HG03571 (cell line): ENCODE measurements at regions not wholly inside any gene's neighbourhood (a gene's known extent, or its start where the extent isn't known, plus 50 kb on each side); places are given as distances from the start of the nearest gene placed in this dataset.
"Not testable (repeated sequence)": the region's sequence is repeated elsewhere in the genome, so short reads cannot be mapped to it uniquely, and the experiment has no call there.

Experiments
- ATAC-seq: cut with Tn5 transposase; IDR thresholded peaks from one replicate; pipeline ENCODE4 v1.9.1; 2021; ENCODE audit not compliant: unreplicated experiment

DNA sequence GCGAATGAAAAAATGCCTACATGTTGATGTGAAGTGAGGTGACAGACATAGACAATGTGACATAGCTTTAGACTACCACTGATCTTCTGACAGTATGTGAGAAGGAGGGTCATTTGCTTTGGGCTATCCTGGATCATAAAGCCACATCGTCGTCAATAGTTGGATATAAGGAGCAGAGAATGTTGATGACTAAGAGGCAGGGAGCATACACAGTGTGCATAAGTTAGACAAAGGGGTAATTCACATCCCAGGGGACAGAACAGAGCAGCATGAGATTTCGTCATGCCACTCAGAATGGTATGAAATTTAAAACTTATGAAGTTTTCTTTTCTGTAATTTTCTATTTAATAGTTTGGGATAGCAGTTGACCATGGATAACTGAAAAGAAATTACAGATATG, 403.2 kb downstream of the DSC3 start:
- ATAC-seq = no peak

DNA sequence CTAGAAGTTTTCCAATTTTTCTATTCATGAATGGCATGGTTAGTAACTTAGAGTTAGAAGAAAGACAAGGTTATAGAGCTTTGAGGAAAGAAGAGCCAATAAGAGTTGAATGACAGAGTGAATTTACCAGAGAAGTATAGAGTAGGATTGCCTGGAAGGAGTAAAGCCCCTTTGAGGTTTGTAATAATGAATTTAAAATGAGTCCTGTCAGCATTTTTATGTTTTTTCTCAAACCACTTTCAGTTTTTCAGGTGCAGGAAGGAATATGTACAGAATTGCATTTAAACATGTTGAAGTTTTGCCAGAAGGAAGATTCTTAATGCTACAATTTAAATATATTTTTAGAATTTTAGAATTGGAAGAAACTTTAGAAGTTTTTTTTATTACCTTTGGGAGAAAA, 408.3 kb downstream of the DSC3 start:
- no peak for ATAC-seq

DNA sequence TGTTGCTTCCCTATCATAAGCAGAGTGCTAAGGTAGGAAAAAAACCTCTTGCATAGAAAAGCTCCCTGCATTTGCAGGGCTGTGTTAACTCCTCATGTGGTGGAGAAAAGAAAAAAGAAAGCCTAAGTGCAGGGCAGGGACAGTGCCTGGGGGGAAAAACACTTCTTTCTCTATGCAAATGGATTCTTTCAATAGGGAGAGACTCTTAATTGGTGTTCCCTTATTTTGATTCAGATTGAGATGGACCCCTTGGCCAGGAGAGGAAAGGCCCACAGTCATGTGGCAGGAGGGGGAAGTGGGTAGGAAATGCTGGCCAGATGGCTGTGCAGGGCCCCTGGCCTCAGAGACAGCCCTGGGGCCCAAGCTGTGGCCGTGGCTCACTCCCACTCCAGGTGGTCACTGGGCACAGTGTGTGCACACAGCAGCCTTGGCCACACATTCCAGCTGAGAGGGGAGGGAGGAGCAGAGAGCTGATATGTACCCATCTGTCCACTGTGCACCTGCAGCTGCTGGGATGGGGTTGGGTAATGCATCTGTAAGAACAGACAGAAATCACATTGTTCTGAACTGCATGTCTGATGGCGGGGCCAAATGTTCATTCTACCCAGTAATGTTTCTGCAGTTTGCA, 410.4 kb downstream of the DSC3 start:
- ATAC-seq = no peak

DNA sequence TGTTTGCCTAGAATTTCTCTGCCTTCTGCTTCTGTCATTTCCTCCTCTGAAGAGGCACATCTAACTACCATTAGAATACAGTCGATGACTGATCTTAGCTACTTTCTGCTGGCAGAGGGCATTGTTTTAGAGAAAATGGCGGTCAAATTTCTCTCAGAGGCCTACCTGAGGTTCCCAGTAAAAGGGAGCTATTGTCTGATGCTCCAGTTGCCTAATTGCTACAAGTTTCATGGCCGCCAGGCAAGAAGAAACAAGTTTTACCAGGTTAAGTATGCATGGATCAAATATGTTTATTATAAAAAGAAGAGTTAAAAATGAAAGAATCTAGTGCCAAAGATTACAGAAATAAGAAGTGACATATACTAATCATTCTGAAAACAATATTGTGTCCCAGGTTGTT, 416.6 kb downstream of the DSC3 start:
- ATAC-seq = no peak

DNA sequence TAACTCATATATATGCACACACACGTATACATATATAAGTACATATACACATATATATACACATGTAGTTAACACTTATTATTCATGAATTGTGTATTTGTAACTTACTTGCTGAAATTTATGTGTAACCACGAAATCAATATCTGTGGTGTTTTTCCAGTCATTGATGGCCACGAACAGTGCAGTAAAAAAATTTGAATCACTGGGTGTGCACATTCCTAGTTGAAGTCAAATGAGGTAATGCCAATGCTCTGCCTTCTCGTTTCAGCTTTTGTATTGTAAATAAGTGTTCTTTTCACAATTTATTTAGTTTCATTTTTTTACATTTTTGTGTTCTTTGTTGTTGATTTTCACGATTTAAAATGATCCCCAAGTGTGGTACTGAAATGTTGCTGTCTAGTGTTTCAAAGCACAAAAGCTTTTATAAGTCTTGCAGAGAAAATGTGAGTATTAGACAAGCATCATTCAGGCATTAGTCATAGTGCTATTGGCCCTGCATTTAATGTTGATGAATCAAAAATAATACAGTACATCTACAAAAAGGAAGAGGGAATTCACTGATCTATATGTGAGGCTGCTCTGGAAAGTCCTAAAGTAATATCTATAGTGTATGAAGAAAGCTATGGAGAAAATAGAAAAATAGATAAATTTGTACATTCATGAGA, 419.0 kb downstream of the DSC3 start:
- no peak for ATAC-seq

DNA sequence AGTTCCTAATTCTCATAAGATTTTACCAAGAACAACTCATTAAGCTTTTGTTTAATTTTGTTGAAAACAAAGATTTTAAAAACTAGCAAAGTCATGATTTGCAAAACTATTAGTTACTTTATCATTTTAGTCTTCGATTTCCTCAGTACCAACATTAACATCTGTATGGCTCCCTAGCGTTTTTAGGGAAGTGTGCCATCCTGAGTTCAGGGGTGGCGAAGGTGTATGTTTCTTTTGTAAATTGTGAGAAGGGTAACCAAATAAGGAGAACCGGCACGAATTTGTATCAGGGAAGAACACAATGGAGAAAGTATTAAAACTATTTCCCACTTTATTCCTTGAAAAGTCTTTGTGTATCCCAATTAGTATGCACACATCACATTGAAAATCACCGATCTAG, 419.9 kb downstream of the DSC3 start:
- ATAC-seq = no peak

DNA sequence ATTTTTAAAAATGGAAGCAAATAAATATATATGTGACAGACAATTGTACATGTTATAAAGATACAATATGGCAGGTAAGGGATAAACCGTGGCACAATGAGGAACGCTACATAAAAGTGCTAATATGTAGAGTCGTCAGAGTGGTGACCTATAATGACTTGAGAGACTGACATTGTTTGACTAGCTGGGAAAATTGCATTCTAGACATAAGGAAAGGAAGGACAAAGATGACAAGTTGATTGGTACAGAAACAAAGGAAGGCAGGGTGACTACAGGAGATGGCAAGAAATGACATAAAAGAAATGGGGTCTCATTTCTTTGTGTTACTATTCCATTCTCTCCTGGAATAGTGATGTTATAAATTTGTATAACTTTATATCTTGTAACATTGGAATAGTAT, 420.4 kb downstream of the DSC3 start:
- ATAC-seq = no peak

DNA sequence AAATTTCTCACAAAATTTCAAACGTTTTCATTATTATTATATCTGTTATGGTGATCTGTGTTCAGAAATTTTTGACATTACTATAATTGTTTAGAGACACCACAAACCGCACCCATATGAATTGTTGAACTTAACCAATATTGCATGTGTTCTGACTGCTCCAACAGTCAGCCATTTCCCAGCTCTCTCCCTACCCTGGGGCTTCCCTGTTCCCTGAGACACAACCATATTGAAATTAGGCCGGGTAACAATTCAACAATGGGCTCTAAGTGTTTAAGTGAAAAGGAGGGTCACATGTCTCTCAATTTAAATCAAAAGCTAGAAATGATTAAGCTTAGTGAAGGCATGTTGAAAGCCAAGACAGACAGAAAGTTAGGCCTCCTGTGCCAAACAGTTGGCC, 424.0 kb downstream of the DSC3 start:
- no peak for ATAC-seq

DNA sequence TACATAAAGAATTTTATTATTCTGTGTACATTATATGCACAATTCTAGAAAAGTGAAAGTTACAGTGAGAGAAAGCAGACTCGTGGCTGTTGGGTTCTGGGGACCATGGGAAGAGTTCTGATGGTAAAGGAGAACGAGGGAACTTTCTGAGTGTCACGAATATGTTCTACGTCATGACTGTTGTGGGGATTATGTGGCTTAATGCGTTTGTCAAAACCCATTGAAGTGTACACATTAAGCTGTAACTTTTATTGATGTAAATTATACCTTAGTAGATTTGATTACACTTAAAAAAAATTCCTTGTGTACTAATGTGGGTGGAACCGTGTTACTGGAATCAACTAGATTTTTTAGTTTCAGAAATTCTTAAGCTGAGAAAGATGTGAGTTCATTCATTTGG, 426.1 kb downstream of the DSC3 start:
- no peak for ATAC-seq

DNA sequence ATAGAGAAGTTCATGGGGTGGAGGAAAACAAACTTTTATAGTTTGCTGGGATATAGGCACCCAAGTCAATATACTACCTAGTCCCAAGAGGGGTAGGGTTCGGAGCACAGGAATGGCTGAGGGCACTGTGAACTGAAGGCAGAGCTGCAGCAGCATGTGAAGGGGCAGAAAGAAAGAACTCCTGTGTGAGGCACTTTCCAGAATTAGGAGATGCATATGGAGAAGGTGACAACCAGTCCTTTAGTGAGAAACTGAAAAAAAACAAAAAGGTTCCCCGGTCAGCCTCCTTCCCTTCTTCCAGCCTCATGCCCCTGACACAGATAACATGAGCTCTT, 429.1 kb downstream of the DSC3 start:
- ATAC-seq = no peak

DNA sequence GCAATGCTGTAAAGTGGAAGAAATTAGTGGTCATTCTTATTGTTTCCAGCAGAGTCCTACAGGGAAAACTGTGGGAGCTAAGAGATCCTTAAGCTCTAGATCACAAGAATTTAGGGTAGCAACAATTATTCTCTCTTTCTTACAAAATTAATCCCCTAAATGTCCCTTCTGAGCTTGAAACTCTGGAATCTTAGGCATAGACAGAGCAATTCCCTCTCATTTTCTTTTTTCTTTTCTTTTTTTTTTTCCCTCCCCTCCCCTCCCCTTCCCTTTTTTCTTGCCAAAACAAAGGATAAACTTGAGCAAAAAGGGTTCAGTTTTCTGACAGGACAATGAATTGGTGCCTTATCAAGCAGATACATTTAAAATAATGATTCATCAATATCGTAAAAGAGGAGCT, 441.0 kb downstream of the DSC3 start:
- ATAC-seq = no peak

DNA sequence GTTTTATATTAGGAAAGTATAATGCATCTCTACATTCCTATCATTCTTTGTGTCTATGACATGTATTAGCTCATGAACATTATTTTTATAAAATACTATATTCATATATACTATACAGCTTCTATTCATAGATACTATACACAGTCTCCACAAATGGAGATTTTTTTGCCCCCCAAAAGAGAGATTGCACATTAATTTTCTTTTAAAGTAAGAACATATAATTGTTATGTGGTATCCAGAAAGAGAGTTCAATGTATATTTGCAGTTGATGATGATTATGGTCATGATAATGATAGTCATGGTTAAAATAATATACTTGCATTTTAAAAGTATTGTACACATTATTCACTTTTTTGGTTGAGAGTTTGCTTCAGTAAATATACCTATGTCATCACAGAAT, 445.3 kb downstream of the DSC3 start:
- no peak for ATAC-seq

DNA sequence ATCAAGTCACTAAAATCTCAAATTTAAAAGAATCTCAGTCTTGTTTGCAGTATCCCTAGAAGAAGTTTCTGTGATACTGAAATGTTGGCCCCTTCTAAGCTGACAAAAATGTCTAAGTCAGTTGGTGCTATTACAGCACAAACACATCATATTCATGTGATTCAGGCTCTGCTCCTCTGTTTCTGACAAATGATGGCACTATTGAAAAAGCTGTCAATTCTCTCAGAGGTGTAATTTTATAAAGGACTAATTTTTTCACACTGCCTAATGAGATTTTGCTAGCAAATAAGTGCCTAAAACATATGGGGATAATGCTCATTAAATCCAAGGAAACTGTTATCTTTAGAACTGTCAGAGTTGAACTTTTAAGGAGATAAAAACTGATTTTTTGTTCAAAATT, 445.9 kb downstream of the DSC3 start:
- ATAC-seq = no peak

DNA sequence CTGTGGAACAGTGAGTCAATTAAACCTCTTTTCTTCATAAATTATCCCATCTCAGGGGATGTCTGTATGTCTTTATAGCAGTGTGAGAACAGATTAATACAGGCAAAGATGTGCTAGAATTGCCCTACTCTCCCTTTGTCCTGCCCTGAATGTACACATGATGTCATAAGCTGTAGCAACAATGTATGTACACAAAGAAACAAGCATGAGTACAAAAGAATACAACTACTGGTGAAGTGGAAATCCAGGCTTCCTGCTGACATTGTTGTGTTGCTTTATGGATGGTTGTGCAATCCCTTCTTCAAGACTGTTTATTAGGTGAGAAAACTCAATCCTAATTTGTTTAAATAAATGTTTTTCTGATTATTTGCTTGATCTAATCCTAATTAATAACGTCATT, 446.6 kb downstream of the DSC3 start:
- ATAC-seq = no peak

DNA sequence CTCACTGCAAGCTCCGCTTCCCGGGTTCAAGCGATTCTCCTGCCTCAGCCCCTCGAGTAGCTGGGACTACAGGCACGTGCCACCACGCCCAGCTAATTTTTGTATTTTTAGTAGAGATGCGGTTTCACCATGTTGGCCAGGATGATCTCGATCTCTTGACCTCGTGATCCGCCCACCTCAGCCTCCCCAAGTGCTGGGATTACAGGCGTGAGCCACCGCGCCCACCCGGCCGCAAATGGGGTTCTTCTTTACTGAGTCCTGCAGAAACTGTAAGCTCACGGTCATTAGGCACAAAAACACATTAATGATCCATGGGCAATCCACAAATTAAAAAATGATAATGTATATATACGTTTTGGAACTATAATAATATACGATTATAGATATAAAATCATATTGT, 447.6 kb downstream of the DSC3 start:
- not testable (repeated sequence) for ATAC-seq

DNA sequence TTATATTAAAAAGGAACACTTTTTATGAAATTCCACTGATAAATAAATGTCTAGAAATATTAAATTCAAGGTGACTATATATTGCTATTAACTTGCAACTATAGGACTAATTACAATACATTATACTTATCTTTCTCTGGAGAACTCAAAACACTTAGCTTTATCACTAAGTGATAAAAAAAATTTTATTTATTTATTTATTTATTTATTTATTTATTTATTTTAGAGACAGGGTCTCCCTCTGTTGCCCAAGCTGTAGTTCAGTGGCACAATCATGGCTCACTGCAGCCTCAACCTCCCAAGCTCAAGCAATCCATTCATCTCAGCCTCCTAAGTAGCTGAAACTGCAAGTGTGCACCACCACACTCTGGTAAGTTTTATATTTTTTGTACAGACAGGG, 451.1 kb downstream of the DSC3 start:
- no peak for ATAC-seq

DNA sequence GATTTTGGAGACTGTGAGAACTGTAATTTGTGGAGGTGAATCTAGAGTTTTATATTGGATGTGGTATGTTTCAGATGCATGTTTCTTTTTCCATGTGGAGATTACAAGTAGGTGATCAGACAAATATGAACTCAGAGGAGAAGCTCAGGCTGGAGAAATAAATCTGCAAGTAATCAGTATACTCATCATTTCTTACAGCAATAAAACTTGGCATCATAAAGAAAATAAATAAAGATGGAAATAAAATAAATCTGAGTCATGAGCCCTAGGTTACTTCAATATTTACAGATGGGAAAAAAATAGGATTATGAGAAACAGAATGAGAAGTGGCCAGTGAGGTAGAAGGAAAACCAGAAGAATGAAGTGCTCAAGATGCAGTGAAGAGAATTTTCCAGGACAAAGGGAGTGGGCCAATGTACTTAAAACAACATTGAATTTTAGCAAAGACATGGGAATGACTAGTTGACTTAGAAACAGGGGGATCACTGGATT, 453.8 kb downstream of the DSC3 start:
- no peak for ATAC-seq

DNA sequence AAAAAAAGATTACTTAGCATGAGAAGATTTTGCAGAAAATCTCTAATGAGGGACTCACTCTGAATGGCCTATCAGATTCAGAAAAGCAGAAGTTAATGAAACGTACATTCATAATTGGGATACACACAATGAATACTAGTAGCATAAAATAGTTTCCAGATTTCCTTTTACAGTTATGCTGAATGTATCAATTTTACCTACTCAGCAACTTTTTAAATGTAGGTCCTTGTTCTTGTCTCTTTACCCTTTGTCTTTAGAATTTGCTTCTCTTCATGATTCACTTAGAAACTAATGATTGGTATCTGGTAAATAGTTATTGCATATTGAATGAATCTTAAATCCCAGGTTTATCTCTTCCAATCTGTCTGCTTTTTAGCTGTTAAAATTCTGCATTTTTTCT, 458.8 kb downstream of the DSC3 start:
- no peak for ATAC-seq

DNA sequence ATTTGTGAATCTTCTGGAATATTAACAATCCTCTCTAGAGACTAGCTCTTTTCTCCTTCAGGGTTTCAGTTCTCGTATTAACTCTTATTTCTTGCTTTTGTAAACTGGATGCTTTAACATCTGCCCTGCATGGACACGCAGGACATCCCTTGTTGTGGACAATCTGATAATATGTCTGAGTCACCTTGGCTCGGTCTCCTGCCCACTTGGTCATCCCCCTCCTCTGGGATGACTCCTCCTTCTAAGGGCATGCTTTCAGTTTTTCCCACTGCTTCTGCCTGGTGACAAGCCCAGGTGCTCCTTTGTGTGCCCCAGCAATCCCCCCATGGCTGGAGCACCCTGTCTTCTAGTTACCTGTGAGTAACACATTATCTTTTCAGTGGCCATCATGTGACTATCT, 460.5 kb downstream of the DSC3 start:
- no peak for ATAC-seq

DNA sequence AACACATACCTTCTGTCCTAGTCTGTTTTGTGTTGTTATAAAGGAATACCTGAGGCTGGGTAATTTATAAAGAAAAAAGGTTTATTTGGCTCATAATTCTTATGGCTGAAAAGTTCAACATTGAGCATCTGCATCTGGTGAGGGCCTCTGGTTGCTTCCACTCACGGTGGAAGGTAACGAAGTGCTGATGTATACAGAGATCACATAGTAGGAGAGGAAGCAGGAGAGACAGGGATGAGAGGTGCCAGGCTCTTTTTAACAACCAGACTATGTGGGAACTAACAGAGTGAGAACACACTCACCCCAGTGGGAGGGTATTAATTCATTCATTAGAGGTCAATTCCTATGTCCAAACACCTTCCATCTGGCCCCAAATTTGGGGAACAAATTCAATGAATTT, 463.8 kb downstream of the DSC3 start:
- no peak for ATAC-seq

DNA sequence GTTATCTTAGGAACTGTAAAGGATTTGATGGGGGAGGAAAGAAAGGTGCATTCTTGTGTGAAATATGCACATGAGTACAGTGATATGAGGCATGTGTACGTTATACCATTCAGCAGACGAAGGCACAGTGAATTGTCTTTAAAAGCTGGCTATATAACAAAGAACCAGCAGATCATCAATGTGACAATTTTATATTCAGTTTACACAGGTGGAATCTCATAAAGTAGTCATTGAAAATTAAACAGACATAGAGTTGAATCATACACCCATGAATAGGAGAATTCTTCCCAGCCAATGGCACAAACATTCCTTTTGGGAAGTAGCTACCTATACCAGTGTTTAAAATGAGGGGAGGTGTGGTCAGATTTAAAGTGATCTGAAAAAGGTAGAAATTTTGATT, 470.3 kb downstream of the DSC3 start:
- no peak for ATAC-seq

DNA sequence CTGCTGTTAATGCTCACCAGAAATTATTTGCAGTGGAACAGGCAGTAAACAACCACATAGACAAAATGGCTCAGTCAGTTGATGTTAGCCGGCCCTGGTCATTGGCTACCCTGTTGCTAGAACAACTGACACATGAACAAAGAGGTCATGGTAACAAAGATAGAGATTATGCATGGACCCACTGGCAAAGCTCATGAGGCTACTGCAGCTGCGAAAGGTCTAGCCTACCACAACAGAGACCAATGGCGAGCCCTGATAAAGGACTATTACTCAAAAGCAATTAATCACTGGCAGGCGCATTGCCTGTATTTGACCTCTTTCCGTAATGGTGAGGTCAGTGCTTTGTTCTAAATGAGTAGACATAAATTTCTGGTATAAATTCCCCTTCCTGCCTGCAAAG, 474.2 kb downstream of the DSC3 start:
- ATAC-seq = no peak

DNA sequence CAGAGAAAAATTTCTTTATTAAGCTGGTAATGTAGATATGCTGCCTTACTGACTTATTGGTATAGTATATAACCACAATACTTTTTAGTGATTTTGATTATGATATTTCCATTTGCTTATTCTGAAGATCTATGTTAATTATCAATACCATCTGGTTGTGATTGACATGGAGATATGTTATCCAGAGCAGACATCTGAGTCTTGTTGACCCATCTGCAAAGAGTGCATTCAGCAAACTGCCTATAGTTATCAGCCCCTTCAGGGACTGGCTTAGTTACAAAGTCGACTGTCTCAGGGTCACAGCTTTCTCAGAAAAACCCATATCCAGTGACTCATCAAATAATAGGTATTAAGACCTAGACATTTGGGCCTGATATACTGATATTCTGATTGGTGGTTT, 475.7 kb downstream of the DSC3 start:
- ATAC-seq = no peak
